CD4-positive, CD25-positive, alpha-beta regulatory T cell (primary cell): ENCODE measurements at regions not wholly inside any gene's neighbourhood (a gene's known extent, or its start where the extent isn't known, plus 50 kb on each side); places are given as distances from the start of the nearest gene placed in this dataset.

ENCODE experiments used
- ATAC-seq, 2 donors: fragments of 150-1000 bp; cut with Tn5 transposase; one replicate each; pipeline ENCODE4 v1.10.0; 2021; ENCODE audit warnings: low read depth in 2 of 2, moderate number of reproducible peaks in 2 of 2, moderate library complexity in 1 of 2
- DNase-seq, 3 donors: peaks; one replicate each; pipeline versions ENCODE4 v3.0.0 to v3.0.0-alpha.2; 2012 to 2022; ENCODE audit warnings: mixed read lengths in 1 of 3
- H3K27ac ChIP-seq: one replicate; pipeline ENCODE4 v1.7.0; 2013; ENCODE audit warnings: mild to moderate bottlenecking, low read length; ENCODE audit not compliant: insufficient read depth, poor library complexity, severe bottlenecking
- H3K27me3 ChIP-seq: one replicate; pipeline ENCODE4 v1.7.0; 2013; ENCODE audit warnings: low read length; ENCODE audit not compliant: control insufficient read depth, insufficient read depth
- H3K36me3 ChIP-seq: one replicate; pipeline ENCODE4 v1.7.0; 2013; ENCODE audit warnings: mild to moderate bottlenecking, low read length, moderate library complexity; ENCODE audit not compliant: control insufficient read depth, insufficient read depth
- H3K4me1 ChIP-seq: 2 replicates; pipeline ENCODE4 v1.7.0; 2013; ENCODE audit warnings: mild to moderate bottlenecking, low read length; ENCODE audit not compliant: insufficient read depth, control insufficient read depth, poor library complexity, severe bottlenecking
- H3K4me3 ChIP-seq: one replicate; pipeline ENCODE4 v1.7.0; 2013; ENCODE audit warnings: low read depth, mild to moderate bottlenecking, low read length, moderate library complexity
- H3K9me3 ChIP-seq, 2 experiments: 1 replicate in 1 of 2; 2 replicates in 1 of 2; pipeline ENCODE4 v1.7.0; 2013; ENCODE audit warnings: low read length in 2 of 2, mild to moderate bottlenecking in 1 of 2, moderate library complexity in 1 of 2; ENCODE audit not compliant: control insufficient read depth in 2 of 2
- H3K27ac Mint-ChIP-seq, 3 donors: one replicate each; pipeline ENCODE4 v1.8.0; 2020 to 2022; ENCODE audit warnings: mild to moderate bottlenecking in 3 of 3, mixed read lengths in 3 of 3, moderate library complexity in 2 of 3
- H3K27me3 Mint-ChIP-seq: one replicate; pipeline ENCODE4 v1.8.0; 2022; ENCODE audit warnings: mild to moderate bottlenecking, mixed read lengths
- H3K36me3 Mint-ChIP-seq: one replicate; pipeline ENCODE4 v1.8.0; 2020; ENCODE audit warnings: mixed read lengths
- H3K4me1 Mint-ChIP-seq, 4 donors: one replicate each; pipeline ENCODE4 v1.8.0; 2020 to 2022; ENCODE audit warnings: mixed read lengths in 4 of 4, mild to moderate bottlenecking in 1 of 4
- H3K4me3 Mint-ChIP-seq, 4 donors: one replicate each; pipeline ENCODE4 v1.8.0; 2020 to 2022; ENCODE audit warnings: mild to moderate bottlenecking in 4 of 4, mixed read lengths in 4 of 4, moderate library complexity in 3 of 4
- H3K9me3 Mint-ChIP-seq, 7 donors: one replicate each; pipeline ENCODE4 v1.8.0; 2020 to 2022; ENCODE audit warnings: mixed read lengths in 7 of 7, mild to moderate bottlenecking in 3 of 7, moderate library complexity in 2 of 7

DNA sequence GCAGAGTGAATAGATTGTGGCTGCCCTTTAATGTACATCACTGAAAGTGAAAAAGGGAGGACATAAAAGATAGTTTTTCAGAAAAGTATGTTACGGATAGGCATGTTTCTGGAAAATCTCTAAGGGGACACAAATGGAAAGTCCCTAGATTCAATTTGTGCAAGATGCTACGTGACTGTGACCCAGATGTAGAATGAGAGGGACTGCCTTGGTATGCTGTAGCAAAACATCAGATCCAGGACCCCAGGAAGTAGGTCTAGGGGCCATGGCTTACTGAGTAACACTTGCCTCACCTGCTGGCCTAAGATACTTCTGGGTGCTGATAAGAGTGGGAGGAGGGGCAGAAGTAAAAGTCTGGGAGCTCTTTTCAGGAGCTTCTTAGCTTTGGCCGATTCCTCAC is 191.2 kb upstream of the PHYHIPL start:
- no peaks in the 10 kb centered on the region for H3K36me3 ChIP-seq
- no peaks in the 10 kb centered on the region for H3K27me3 ChIP-seq
- H3K27me3 Mint-ChIP-seq: no peaks in the 10 kb centered on the region
- no peak overlapping the region for H3K4me3 Mint-ChIP-seq
- ATAC-seq (no peak), DNase-seq (no peak)
- H3K27ac ChIP-seq: no peak overlapping the region
- H3K27ac Mint-ChIP-seq: no peak overlapping the region
- H3K4me3 ChIP-seq: no peak overlapping the region
- peaks cover 0 to 15% (median 5%) of the 10 kb centered on the region in 7 donors for H3K9me3 Mint-ChIP-seq
- H3K4me1 Mint-ChIP-seq: no peaks in the 10 kb centered on the region
- no peaks in the 10 kb centered on the region for H3K9me3 ChIP-seq
- no peaks in the 10 kb centered on the region for H3K4me1 ChIP-seq
- H3K36me3 Mint-ChIP-seq: no peaks in the 10 kb centered on the region

DNA sequence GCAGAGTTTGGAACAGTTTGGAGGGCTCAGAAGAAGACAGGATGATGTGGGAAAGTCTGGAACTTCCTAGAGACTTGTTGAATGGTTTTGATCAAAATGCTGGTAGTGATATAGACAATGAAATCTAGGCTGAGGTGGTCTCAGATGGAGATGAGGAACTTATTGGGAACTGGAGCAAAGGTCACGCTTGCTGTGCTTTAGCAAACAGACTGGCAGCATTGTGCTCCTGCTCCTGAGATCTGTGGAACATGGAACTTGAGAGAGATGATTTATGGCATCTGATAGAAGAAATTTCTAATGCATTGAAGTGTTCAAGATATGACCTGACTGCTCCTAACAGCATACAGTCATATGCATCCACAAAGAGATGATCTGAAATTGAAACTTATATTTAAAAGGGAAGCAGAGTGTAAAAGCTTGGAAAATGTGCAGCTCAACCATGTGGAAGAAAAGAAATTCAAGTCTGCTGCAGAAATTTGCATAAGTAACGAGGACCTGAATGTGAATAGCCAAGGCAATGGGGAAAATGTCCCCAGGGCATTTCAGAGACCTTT is 186.9 kb upstream of the PHYHIPL start:
- Histone ChIP-seq H3K27ac (no peak overlapping the region), H3K36me3 (no peaks in the 10 kb centered on the region), H3K9me3 (no peaks in the 10 kb centered on the region), H3K4me1 (no peaks in the 10 kb centered on the region), H3K27me3 (no peaks in the 10 kb centered on the region), H3K4me3 (no peak overlapping the region)
- no peaks in the 10 kb centered on the region for H3K4me1 Mint-ChIP-seq
- H3K36me3 Mint-ChIP-seq: no peaks in the 10 kb centered on the region
- no peaks in the 10 kb centered on the region for H3K27me3 Mint-ChIP-seq
- no peak overlapping the region for H3K4me3 Mint-ChIP-seq
- no peak for DNase-seq
- H3K9me3 Mint-ChIP-seq: peaks cover 0 to 20% (median 5%) of the 10 kb centered on the region in 7 donors
- H3K27ac Mint-ChIP-seq: no peak overlapping the region
- no peak for ATAC-seq

DNA sequence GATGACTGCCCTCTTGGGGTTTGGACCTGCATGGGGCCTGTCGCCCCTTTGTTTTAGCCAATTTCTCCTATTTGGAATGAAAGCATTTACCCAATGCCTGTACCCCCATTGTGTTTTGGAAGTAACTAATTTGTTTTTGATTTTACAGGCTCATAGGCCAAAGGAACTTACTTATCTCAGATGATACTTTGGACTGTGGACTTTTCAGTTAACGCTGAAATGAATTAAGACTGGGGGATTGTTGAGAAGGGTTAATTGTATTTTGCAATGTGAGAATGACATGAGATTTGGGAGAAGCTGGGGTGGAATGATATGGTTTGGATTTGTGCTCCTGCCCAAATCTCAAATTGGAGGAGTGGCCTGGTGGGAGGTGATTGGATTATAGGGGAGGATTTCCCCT is 185.8 kb upstream of the PHYHIPL start:
- no peak for DNase-seq
- H3K36me3 ChIP-seq: no peaks in the 10 kb centered on the region
- Mint-ChIP-seq H3K4me1 (no peaks in the 10 kb centered on the region), H3K9me3 (peaks cover 0 to 20% (median 5%) of the 10 kb centered on the region in 7 donors), H3K27ac (no peak overlapping the region), H3K4me3 (no peak overlapping the region), H3K27me3 (no peaks in the 10 kb centered on the region), H3K36me3 (no peaks in the 10 kb centered on the region)
- no peaks in the 10 kb centered on the region for H3K4me1 ChIP-seq
- no peak overlapping the region for H3K27ac ChIP-seq
- no peak overlapping the region for H3K4me3 ChIP-seq
- ATAC-seq: no peak
- H3K27me3 ChIP-seq: no peaks in the 10 kb centered on the region
- no peaks in the 10 kb centered on the region for H3K9me3 ChIP-seq

DNA sequence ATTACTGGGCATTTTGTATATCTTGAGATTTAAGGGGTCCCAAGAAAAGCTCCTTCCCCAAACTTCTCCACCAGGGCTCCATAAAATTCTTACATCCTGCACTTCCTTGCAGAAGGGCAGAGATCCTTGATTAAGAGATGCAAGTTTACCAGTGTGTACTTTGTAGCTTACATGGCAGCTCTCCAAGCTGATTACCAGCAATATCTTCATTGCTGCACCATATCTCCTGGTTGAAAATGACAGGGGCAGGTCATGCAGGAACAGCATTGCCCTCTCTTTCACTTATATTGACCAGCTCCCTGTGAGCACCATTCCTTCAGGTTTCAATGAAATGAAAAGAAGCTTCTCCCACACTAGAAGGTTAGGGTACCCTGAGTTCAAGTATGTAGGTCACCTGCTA is 184.6 kb upstream of the PHYHIPL start:
- Mint-ChIP-seq H3K36me3 (no peaks in the 10 kb centered on the region), H3K27me3 (no peaks in the 10 kb centered on the region), H3K4me3 (no peak overlapping the region), H3K4me1 (no peaks in the 10 kb centered on the region), H3K9me3 (peaks cover 3 to 20% (median 5%) of the 10 kb centered on the region in 7 donors), H3K27ac (no peak overlapping the region)
- Histone ChIP-seq H3K36me3 (no peaks in the 10 kb centered on the region), H3K4me3 (no peak overlapping the region), H3K9me3 (no peaks in the 10 kb centered on the region), H3K27me3 (no peaks in the 10 kb centered on the region), H3K27ac (no peak overlapping the region), H3K4me1 (no peaks in the 10 kb centered on the region)
- ATAC-seq (no peak), DNase-seq (no peak)

DNA sequence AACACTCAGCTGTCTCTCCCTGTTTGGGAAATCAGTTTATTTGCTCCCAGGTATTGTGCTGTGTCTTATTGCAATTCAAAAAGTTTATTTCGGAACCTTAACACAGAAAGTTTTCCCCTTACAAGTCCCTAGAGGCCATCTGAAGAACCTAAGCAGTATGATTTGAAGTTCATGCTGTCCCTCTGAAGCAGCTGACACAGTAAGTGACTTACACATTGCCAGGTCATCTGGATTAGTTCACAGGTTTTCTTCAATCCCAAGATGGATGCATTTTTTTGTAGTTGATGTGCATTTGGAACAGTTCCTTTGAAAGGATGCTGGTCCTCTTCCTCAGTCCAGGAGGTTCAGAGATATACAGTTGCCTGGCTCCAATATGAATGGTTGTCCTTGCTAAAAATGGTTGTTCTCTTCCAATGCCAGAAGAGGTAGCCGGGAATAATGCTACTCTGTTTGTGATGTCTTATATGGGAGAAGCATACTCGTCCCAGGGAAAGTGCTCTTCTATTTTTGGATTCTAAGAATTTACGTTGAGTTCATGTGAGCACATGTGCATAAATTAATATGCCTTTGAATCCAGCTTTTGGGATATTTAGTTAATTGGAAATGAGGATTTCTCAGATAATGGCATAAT is 183.5 kb upstream of the PHYHIPL start:
- no peaks in the 10 kb centered on the region for H3K4me1 Mint-ChIP-seq
- H3K36me3 Mint-ChIP-seq: no peaks in the 10 kb centered on the region
- Histone ChIP-seq H3K4me1 (no peaks in the 10 kb centered on the region), H3K36me3 (no peaks in the 10 kb centered on the region), H3K4me3 (no peak overlapping the region), H3K9me3 (no peaks in the 10 kb centered on the region), H3K27ac (no peak overlapping the region), H3K27me3 (no peaks in the 10 kb centered on the region)
- no peak overlapping the region for H3K4me3 Mint-ChIP-seq
- ATAC-seq: no peak
- no peak overlapping the region for H3K27ac Mint-ChIP-seq
- H3K27me3 Mint-ChIP-seq: no peaks in the 10 kb centered on the region
- peaks cover 3 to 17% (median 5%) of the 10 kb centered on the region in 7 donors for H3K9me3 Mint-ChIP-seq
- no peak for DNase-seq

DNA sequence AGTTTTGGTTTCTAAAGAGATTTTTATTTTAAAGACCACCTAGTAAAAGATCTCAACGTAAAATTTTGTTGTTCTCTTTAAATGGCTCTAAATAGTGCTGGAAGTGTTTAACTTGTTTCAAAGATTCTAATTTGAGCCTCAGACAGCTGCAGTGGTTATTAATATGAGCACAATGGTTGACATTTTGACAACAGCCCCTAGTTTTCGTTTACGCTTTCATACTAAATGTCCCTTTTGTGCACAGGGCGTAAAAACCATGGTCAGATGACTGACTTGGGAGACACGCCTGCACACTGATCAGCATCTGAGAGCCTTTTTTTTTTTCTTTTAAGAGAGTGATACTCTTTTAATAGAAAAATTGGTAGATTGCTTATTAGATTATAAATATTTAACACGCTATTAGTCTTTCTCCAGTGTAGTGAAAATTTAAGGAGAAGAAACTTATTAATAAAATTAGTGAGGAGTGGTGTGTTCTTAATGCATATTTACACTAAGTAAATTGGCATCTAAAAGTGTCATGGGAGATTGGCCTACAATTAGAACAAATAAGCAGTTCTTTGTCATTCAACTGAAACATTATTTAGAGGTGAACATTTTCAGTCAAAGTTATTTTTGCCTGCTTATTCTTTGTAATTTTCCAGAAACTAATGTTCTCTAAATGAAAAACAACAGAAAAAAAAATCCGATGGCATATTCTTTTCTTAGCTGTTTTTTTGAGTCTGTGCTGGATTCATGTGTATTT is 182.8 kb upstream of the PHYHIPL start:
- H3K27ac Mint-ChIP-seq: no peak overlapping the region
- Histone ChIP-seq H3K4me1 (no peaks in the 10 kb centered on the region), H3K36me3 (no peaks in the 10 kb centered on the region), H3K27ac (no peak overlapping the region), H3K9me3 (no peaks in the 10 kb centered on the region), H3K4me3 (no peak overlapping the region), H3K27me3 (no peaks in the 10 kb centered on the region)
- no peak overlapping the region for H3K4me3 Mint-ChIP-seq
- H3K4me1 Mint-ChIP-seq: no peaks in the 10 kb centered on the region
- peaks cover 3 to 20% (median 5%) of the 10 kb centered on the region in 7 donors for H3K9me3 Mint-ChIP-seq
- no peaks in the 10 kb centered on the region for H3K36me3 Mint-ChIP-seq
- DNase-seq: no peak
- H3K27me3 Mint-ChIP-seq: no peaks in the 10 kb centered on the region
- no peak for ATAC-seq

DNA sequence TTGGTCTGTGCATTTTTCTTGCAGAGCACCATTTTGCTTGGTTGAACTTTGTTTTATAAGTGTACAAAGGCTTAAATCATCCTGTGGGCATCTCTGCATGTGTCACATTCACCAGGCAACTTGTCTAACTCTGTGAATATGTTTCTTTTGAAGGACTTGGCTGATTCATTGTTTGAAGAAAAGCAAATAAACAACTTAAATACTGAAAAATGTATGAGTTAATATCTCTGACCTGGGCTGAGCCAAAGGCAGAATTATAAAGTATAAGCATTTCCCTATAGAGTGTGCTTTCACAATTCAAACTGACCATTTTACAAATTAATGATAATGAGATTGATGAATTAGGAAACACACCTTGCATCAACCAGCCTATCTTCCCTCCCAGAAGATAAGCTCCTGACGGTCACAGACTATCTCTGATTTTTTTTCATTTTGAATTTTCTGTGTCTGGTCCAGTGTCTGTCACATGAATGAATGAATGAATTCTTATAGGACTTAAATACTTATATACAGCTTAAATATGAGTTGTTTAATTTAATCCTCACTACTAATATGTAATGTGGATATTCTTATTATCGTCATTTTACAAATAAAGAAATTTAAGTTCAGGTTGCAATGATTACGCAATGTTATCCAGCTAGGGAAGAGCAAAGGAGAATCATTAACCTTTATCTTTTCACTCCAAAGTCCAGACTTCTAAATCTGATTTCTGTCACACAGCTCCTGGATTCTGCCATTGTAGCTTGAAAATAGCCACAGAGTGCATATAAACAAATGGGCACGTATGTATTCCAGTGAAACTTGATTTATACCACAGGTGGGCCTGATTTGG is 182.0 kb upstream of the PHYHIPL start:
- no peaks in the 10 kb centered on the region for H3K36me3 ChIP-seq
- no peak overlapping the region for H3K4me3 ChIP-seq
- H3K27ac ChIP-seq: no peak overlapping the region
- Mint-ChIP-seq H3K4me1 (no peaks in the 10 kb centered on the region), H3K27me3 (no peaks in the 10 kb centered on the region), H3K9me3 (peaks cover 3 to 12% (median 5%) of the 10 kb centered on the region in 7 donors), H3K27ac (no peak overlapping the region), H3K36me3 (no peaks in the 10 kb centered on the region), H3K4me3 (no peak overlapping the region)
- no peaks in the 10 kb centered on the region for H3K4me1 ChIP-seq
- no peaks in the 10 kb centered on the region for H3K27me3 ChIP-seq
- no peaks in the 10 kb centered on the region for H3K9me3 ChIP-seq
- DNase-seq (no peak), ATAC-seq (no peak)
